Progenitor cell of endocrine pancreas (in vitro differentiated cells): ENCODE measurements at regions not wholly inside any gene's neighbourhood (a gene's known extent, or its start where the extent isn't known, plus 50 kb on each side); places are given as distances from the start of the nearest gene placed in this dataset.

ENCODE experiments used
- DNase-seq: peaks from one replicate; pipeline ENCODE4 v3.0.0; 2021; ENCODE audit warnings: low spot score; ENCODE audit not compliant: unreplicated experiment
- H3K27ac Mint-ChIP-seq: 2 replicates; pipeline ENCODE4 v1.8.0; 2021; ENCODE audit warnings: mild to moderate bottlenecking, moderate library complexity, mixed read lengths
- H3K27me3 Mint-ChIP-seq: 2 replicates; pipeline ENCODE4 v1.8.0; 2021; ENCODE audit warnings: mixed read lengths
- H3K36me3 Mint-ChIP-seq: 2 replicates; pipeline ENCODE4 v1.8.0; 2022; ENCODE audit warnings: mixed read lengths; ENCODE audit not compliant: insufficient read depth
- H3K4me1 Mint-ChIP-seq: 2 replicates; pipeline ENCODE4 v1.8.0; 2021; ENCODE audit warnings: low read depth, mixed read lengths
- H3K4me3 Mint-ChIP-seq: 2 replicates; pipeline ENCODE4 v1.8.0; 2021; ENCODE audit warnings: low read depth, mild to moderate bottlenecking, moderate library complexity, mixed read lengths
- H3K9me3 Mint-ChIP-seq: 2 replicates; pipeline ENCODE4 v1.8.0; 2021; ENCODE audit warnings: low read depth, mixed read lengths
- CTCF ChIP-seq: fragments of 200-600 bp; sonication (generic); IDR thresholded peaks from one replicate; pipeline ENCODE4 v1.5.0; 2021; ENCODE audit warnings: antibody characterized with exemption, mild to moderate bottlenecking; ENCODE audit not compliant: unreplicated experiment

DNA sequence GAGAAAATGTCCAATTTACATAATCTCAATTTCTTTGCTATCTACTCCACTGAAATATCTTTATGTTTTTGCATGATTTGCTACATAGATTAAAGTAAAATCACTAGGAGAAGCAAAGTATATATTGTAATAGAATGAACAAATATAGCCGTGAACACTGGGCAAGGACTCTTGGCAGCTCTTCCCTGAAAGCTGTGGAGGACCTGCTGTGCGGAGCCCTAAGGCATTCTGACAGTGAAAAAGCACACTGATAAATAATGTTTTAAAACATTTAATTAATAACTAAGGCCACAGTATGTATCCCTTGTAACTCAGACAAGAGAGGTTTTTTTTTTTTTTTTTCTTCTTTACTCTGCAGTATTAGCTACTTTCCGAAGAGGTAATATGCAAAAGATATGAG is 256.1 kb upstream of the DPYD start:
- Mint-ChIP-seq H3K36me3 (no peaks in the 10 kb centered on the region), H3K27ac (no peak overlapping the region)

GRCh38 chr1:98176414-98176813 is 255.6 kb upstream of the DPYD start:
- no peaks in the 10 kb centered on the region for H3K36me3 Mint-ChIP-seq
- no peak for DNase-seq
- H3K27ac Mint-ChIP-seq, result no peak overlapping the region
- peaks cover 16% of the 10 kb centered on the region for H3K4me1 Mint-ChIP-seq
- no peak for TF ChIP-seq CTCF
- H3K27me3 Mint-ChIP-seq, result no peaks in the 10 kb centered on the region
- H3K4me3 Mint-ChIP-seq, result no peak overlapping the region
- H3K9me3 Mint-ChIP-seq, result no peaks in the 10 kb centered on the region

More for the DNA sequence above, 256.1 kb upstream of the DPYD start:
- no peaks in the 10 kb centered on the region for H3K27me3 Mint-ChIP-seq
- no peak for DNase-seq
- no peak overlapping the region for H3K4me3 Mint-ChIP-seq
- peaks cover 18% of the 10 kb centered on the region for H3K4me1 Mint-ChIP-seq
- no peaks in the 10 kb centered on the region for H3K9me3 Mint-ChIP-seq
- TF ChIP-seq CTCF, result no peak

- Mint-ChIP-seq H3K36me3 (no peaks in the 10 kb centered on the region), H3K27ac (no peak overlapping the region), H3K9me3 (no peaks in the 10 kb centered on the region), H3K4me1 (peaks cover 15% of the 10 kb centered on the region), H3K4me3 (no peak overlapping the region), H3K27me3 (no peaks in the 10 kb centered on the region)
- no peak for TF ChIP-seq CTCF
- no peak for DNase-seq
These were observed 251.7 kb upstream of the DPYD start for GRCh38 chr1:98172578-98172977.

DNA sequence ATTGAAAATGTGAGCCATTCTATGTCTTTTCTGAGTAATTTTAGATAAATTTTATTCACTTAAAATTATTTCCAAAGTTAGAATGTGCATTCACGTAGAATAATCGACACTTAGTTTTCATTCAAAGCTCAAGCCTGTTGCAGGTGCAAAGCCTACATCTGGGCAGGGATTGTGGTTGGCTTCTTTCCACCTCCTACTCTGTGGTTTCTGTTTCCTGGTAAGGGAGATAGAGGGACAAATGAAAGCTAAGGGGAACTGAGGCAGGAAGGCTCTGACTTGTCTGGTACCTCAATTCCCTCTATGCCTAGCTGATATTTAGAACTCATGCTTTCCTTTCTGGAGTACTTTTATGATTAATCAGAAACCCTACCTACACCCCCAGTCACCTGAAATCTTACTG is 251.2 kb upstream of the DPYD start:
- Mint-ChIP-seq H3K4me3 (no peak overlapping the region), H3K36me3 (no peaks in the 10 kb centered on the region), H3K27me3 (no peaks in the 10 kb centered on the region), H3K4me1 (peaks cover 17% of the 10 kb centered on the region), H3K9me3 (no peaks in the 10 kb centered on the region), H3K27ac (no peak overlapping the region)
- TF ChIP-seq CTCF, result no peak
- DNase-seq, result no peak

DNA sequence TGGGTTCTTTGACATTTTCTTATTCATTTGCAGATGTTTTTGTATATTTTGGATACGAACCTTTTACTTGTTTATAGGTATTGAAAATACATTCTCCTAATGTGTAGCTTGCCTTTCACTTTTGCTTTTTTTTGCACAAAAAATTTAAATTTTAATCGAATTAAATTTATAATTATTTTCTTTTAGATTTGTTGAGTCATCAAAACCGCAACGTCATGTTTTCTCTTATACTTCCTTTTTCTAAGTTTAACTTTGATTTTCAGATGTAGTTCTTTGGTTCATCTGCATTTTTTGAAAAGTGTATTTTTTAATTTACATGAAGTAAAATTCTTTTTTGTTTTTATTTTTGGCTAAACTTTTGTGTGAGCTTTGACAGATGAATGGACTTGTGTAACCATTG is 243.7 kb upstream of the DPYD start:
- no peaks in the 10 kb centered on the region for H3K36me3 Mint-ChIP-seq
- H3K4me1 Mint-ChIP-seq, result peaks cover 12% of the 10 kb centered on the region
- H3K27ac Mint-ChIP-seq, result no peak overlapping the region
- DNase-seq, result no peak
- TF ChIP-seq CTCF, result no peak
- H3K27me3 Mint-ChIP-seq, result no peaks in the 10 kb centered on the region
- H3K9me3 Mint-ChIP-seq, result no peaks in the 10 kb centered on the region
- H3K4me3 Mint-ChIP-seq, result no peak overlapping the region
